GM19328 (cell line): ENCODE measurements at regions not wholly inside any gene's neighbourhood (a gene's known extent, or its start where the extent isn't known, plus 50 kb on each side); places are given as distances from the start of the nearest gene placed in this dataset.

Source experiments
- ATAC-seq: cut with Tn5 transposase; IDR thresholded peaks from one replicate; pipeline ENCODE4 v1.9.1; 2021; ENCODE audit warnings: mild to moderate bottlenecking, moderate library complexity; ENCODE audit not compliant: unreplicated experiment

GRCh38 chr13:91286317-91286716 is 61.2 kb upstream of the MIR17HG start:
- ATAC-seq, result no peak

GRCh38 chr13:91291078-91291477 is 56.4 kb upstream of the MIR17HG start:
- ATAC-seq, result no peak

GRCh38 chr13:91292630-91293221 is 54.8 kb upstream of the MIR17HG start:
- ATAC-seq, result no peak

GRCh38 chr13:91295712-91296410 is 51.6 kb upstream of the MIR17HG start:
- ATAC-seq, result no peak

GRCh38 chr13:91297503-91297902 is 50.0 kb upstream of the MIR17HG start:
- no peak for ATAC-seq
